Endothelial cell of umbilical vein (primary cell): ENCODE measurements at regions not wholly inside any gene's neighbourhood (a gene's known extent, or its start where the extent isn't known, plus 50 kb on each side); places are given as distances from the start of the nearest gene placed in this dataset.

Experiments
- BruUV-seq: library from RNA; stranded (reverse); fragments of 400-500 nt; replicated peaks from 2 replicates; lab custom pipeline; 2021; lab: Mats Ljungman, UMichigan
- CTCF ChIA-PET: fragments of 300-600, 350-600 bp; sonication (Branson Sonifier 250); formaldehyde crosslinking; loops from one replicate; lab custom pipeline; 2021; ENCODE audit warnings: antibody characterized with exemption, inconsistent platforms; lab: Charles Lee
- POLR2A ChIA-PET: fragments of 300-600, 350-600 bp; sonication (Branson Sonifier 250); formaldehyde crosslinking; loops from one replicate; lab custom pipeline; 2021; ENCODE audit warnings: antibody characterized with exemption, inconsistent platforms; lab: Charles Lee
- DNase-seq: peaks from one replicate; pipeline ENCODE4 v3.0.0-alpha.2; 2011; ENCODE audit warnings: low read depth, low spot score
- FAIRE-seq: peaks from 2 replicates; lab custom pipeline; 2011; peaks lifted over from hg19 to GRCh38; lab: Jason Lieb, UNC
- H2AFZ ChIP-seq: 2 replicates; pipeline ENCODE4 v1.6.0; 2012; ENCODE audit warnings: low read depth, low read length, control low read depth, inconsistent platforms
- H3K27ac ChIP-seq: 2 replicates; pipeline ENCODE4 v1.5.1; 2011; ENCODE audit warnings: low read depth, mild to moderate bottlenecking, control low read depth, low read length, moderate library complexity; ENCODE audit not compliant: insufficient read depth
- H3K27me3 ChIP-seq, 2 experiments: 2 replicates each; pipeline versions ENCODE4 v1.6.0 to v1.6.1; 2011; ENCODE audit warnings: low read length in 2 of 2, mixed read lengths in 1 of 2; ENCODE audit not compliant: control insufficient read depth in 2 of 2, insufficient read depth in 2 of 2
- H3K36me3 ChIP-seq, 2 experiments: 2 replicates in 1 of 2; 3 replicates in 1 of 2; pipeline ENCODE4 v1.5.1; 2011; ENCODE audit warnings: low read length in 2 of 2, mild to moderate bottlenecking in 1 of 2, moderate library complexity in 1 of 2; ENCODE audit not compliant: control insufficient read depth in 2 of 2, insufficient read depth in 2 of 2; ENCODE audit errors: extremely low read depth in 1 of 2
- H3K4me1 ChIP-seq: 3 replicates; pipeline ENCODE4 v1.5.1; 2011; ENCODE audit warnings: mild to moderate bottlenecking, low read length; ENCODE audit not compliant: control insufficient read depth, insufficient read depth; ENCODE audit errors: extremely low read depth
- H3K4me2 ChIP-seq: 2 replicates; pipeline ENCODE4 v1.6.1; 2011; ENCODE audit warnings: low read length, control low read depth, mixed read lengths; ENCODE audit not compliant: insufficient read depth
- H3K4me3 ChIP-seq, 3 experiments: fragments of 200-600 bp in 1 of 3; sonication (generic), shearing (Covaris generic) in 1 of 3; replicated peaks in 1 of 3; 2 replicates each; pipeline ENCODE4 v1.5.1; 2011 to 2016; ENCODE audit warnings: control low read depth in 3 of 3, low read length in 3 of 3, mild to moderate bottlenecking in 2 of 3, inconsistent platforms in 1 of 3, low read depth in 1 of 3, moderate library complexity in 1 of 3; ENCODE audit not compliant: insufficient read depth in 1 of 3
- H3K79me2 ChIP-seq: 2 replicates; pipeline ENCODE4 v1.6.0; 2012; ENCODE audit warnings: low read length, inconsistent platforms; ENCODE audit not compliant: control insufficient read depth, insufficient read depth
- H3K9ac ChIP-seq: replicated peaks from 2 replicates; pipeline ENCODE3; 2011; ENCODE audit warnings: low read length, control low read depth; ENCODE audit not compliant: insufficient read depth; ENCODE audit errors: extremely low read depth
- H3K9me1 ChIP-seq: replicated peaks from 3 replicates; pipeline ENCODE4 v1.6.0; 2011; ENCODE audit warnings: mild to moderate bottlenecking, low read length; ENCODE audit not compliant: control insufficient read depth, insufficient read depth; ENCODE audit errors: extremely low read depth
- H3K9me3 ChIP-seq: replicated peaks from 2 replicates; pipeline ENCODE4 v1.5.1; 2012; ENCODE audit warnings: low read length, inconsistent platforms; ENCODE audit not compliant: control insufficient read depth, insufficient read depth
- H4K20me1 ChIP-seq: replicated peaks from 2 replicates; pipeline ENCODE3; 2011; ENCODE audit warnings: mild to moderate bottlenecking, low read length; ENCODE audit not compliant: control insufficient read depth, insufficient read depth; ENCODE audit errors: extremely low read depth
- CTCF ChIP-seq, 2 donors: IDR thresholded peaks; 1 replicate in 1 of 2; 2 replicates in 1 of 2; pipeline ENCODE4 v1.5.1; 2011; ENCODE audit warnings: low read length in 2 of 2, mild to moderate bottlenecking in 2 of 2, moderate library complexity in 2 of 2, control low read depth in 1 of 2, inconsistent platforms in 1 of 2, low read depth in 1 of 2; ENCODE audit not compliant: insufficient read depth in 1 of 2; ENCODE audit errors: extremely low read depth in 1 of 2
- EZH2 ChIP-seq: IDR thresholded peaks from 2 replicates; pipeline ENCODE4 v1.6.1; 2012; ENCODE audit warnings: borderline replicate concordance, low read depth, mild to moderate bottlenecking, moderate library complexity, low read length, inconsistent platforms; ENCODE audit not compliant: severe bottlenecking
- FOS ChIP-seq: IDR thresholded peaks from 2 replicates; pipeline ENCODE4 v1.6.1; 2011; ENCODE audit warnings: mild to moderate bottlenecking, low read length, moderate library complexity, borderline replicate concordance; ENCODE audit not compliant: insufficient read depth
- GATA2 ChIP-seq: IDR thresholded peaks from 2 replicates; pipeline ENCODE4 v1.7.0; 2011; ENCODE audit warnings: low read depth, mild to moderate bottlenecking, moderate library complexity, mixed read lengths, low read length; ENCODE audit not compliant: insufficient read length, insufficient read depth
- JUN ChIP-seq: IDR thresholded peaks from 2 replicates; pipeline ENCODE4 v1.6.1; 2011; ENCODE audit warnings: borderline replicate concordance, low read depth; ENCODE audit not compliant: insufficient read length, insufficient read depth
- MAX ChIP-seq: IDR thresholded peaks from 2 replicates; pipeline ENCODE4 v1.6.1; 2011; ENCODE audit not compliant: insufficient read depth, insufficient read length
- MYC ChIP-seq: IDR thresholded peaks from one replicate; pipeline ENCODE4 v1.6.1; 2011; ENCODE audit warnings: mild to moderate bottlenecking, low read depth, low read length
- POLR2A ChIP-seq: IDR thresholded peaks from 2 replicates; pipeline ENCODE4 v1.6.1; 2012; ENCODE audit warnings: low read depth, mild to moderate bottlenecking, control low read depth, low read length
- POLR2AphosphoS5 ChIP-seq: IDR thresholded peaks from 2 replicates; pipeline ENCODE4 v1.6.1; 2012; ENCODE audit warnings: low read depth, mild to moderate bottlenecking, control low read depth, low read length, moderate library complexity; ENCODE audit not compliant: insufficient read depth
- dilution Hi-C: fragments of 300-500 bp; cut with MboI; formaldehyde crosslinking; loops from one replicate; pipeline ENCODE4 v1.15.0; 2019; ENCODE audit warnings: low sequenced_read_pairs; ENCODE audit not compliant: extremely low pct_ligation_motif_present
- intact Hi-C: fragments of 100-400 bp; cut with micrococcal nuclease; formaldehyde crosslinking; loops from one replicate; pipeline ENCODE4 v1.10.0; 2022

- dilution Hi-C loops = no loop called here
- Histone ChIP-seq H3K4me1 (no peaks in the 10 kb centered on the region), H3K9ac (no peak overlapping the region), H3K4me2 (no peak overlapping the region), H3K27me3 (no peaks in the 10 kb centered on the region), H3K79me2 (no peaks in the 10 kb centered on the region), H3K27ac (no peak overlapping the region), H3K36me3 (no peaks in the 10 kb centered on the region), H4K20me1 (no peaks in the 10 kb centered on the region), H3K9me1 (no peaks in the 10 kb centered on the region), H2AFZ (no peak overlapping the region), H3K4me3 (no peak overlapping the region), H3K9me3 (peaks cover 2% of the 10 kb centered on the region)
- intact Hi-C loops = no loop called here
- FAIRE-seq (no peak), DNase-seq (no peak)
- no peak for TF ChIP-seq MAX
- TF ChIP-seq GATA2 = no peak
- TF ChIP-seq JUN = no peak
- POLR2A ChIA-PET = no interaction called here
- BruUV-seq = no TSS peak
- CTCF ChIA-PET = no interaction called here
These were observed 403.0 kb upstream of the ID2 start for GRCh38 chr2:8278709-8279354.

GRCh38 chr2:8279506-8279905 lies 402.4 kb upstream of the ID2 start:
- no peak overlapping the region for H3K4me2 ChIP-seq
- H4K20me1 ChIP-seq = no peaks in the 10 kb centered on the region
- H3K9ac ChIP-seq = no peak overlapping the region
- dilution Hi-C loops = no loop called here
- H3K27ac ChIP-seq = no peak overlapping the region
- POLR2A ChIA-PET = no interaction called here
- DNase-seq (no peak), FAIRE-seq (no peak)
- BruUV-seq = no TSS peak
- H3K79me2 ChIP-seq = no peaks in the 10 kb centered on the region
- CTCF ChIA-PET = no interaction called here
- no peaks in the 10 kb centered on the region for H3K36me3 ChIP-seq
- H3K9me1 ChIP-seq = no peaks in the 10 kb centered on the region
- no peaks in the 10 kb centered on the region for H3K4me1 ChIP-seq
- no peak overlapping the region for H3K4me3 ChIP-seq
- H3K9me3 ChIP-seq = peaks cover 2% of the 10 kb centered on the region
- intact Hi-C loops = no loop called here
- no peak for TF ChIP-seq EZH2
- TF ChIP-seq GATA2 = no peak
- TF ChIP-seq FOS = no peak
- no peak for TF ChIP-seq CTCF (IDR thresholded peaks at IDR 0.05; ENCODE audit: extremely low read depth in 1 of 2, insufficient read depth in 1 of 2, low read depth in 1 of 2, low read length in 2 of 2)
- no peak for TF ChIP-seq JUN
- no peak for TF ChIP-seq POLR2AphosphoS5
- no peak for TF ChIP-seq MAX
- TF ChIP-seq MYC = no peak
- no peak for TF ChIP-seq POLR2A
- no peak overlapping the region for H2AFZ ChIP-seq
- no peaks in the 10 kb centered on the region for H3K27me3 ChIP-seq
